Panc1 (cell line): ENCODE measurements at regions not wholly inside any gene's neighbourhood (a gene's known extent, or its start where the extent isn't known, plus 50 kb on each side); places are given as distances from the start of the nearest gene placed in this dataset.

Experiments used
- ATAC-seq: fragments of 200-7000 bp; cut with Tn5 transposase; 2 replicates; pipeline ENCODE4 v1.9.1; 2020; ENCODE audit warnings: mild to moderate bottlenecking, moderate library complexity
- BruUV-seq: library from RNA; stranded (reverse); fragments of 400-500 nt; replicated peaks from 2 replicates; lab custom pipeline; 2021; lab: Mats Ljungman, UMichigan
- CTCF ChIA-PET: fragments of 300-600 bp; sonication (Branson Sonifier 250); formaldehyde crosslinking; loops from one replicate; lab custom pipeline; 2022; ENCODE audit warnings: antibody characterized with exemption; lab: Charles Lee
- POLR2A ChIA-PET: fragments of 300-600 bp; sonication (Branson Sonifier 250); formaldehyde crosslinking; loops from one replicate; lab custom pipeline; 2022; ENCODE audit warnings: antibody characterized with exemption; lab: Charles Lee
- DNase-seq: peaks from one replicate; pipeline ENCODE4 v3.0.0-alpha.2; 2010; ENCODE audit warnings: low read depth, low spot score
- H3K27ac ChIP-seq: 2 replicates; pipeline ENCODE4 v1.5.1; 2011; ENCODE audit warnings: mild to moderate bottlenecking, low read length, inconsistent platforms
- H3K27me3 ChIP-seq: fragments of 200-500 bp; sonication (Bioruptor generic); 2 replicates; pipeline ENCODE4 v1.6.0; 2014; ENCODE audit warnings: low read length, inconsistent platforms; ENCODE audit not compliant: control insufficient read depth, insufficient read depth
- H3K36me3 ChIP-seq: fragments of 200-500 bp; sonication (Bioruptor generic); 2 replicates; pipeline ENCODE4 v1.5.1; 2014; ENCODE audit warnings: inconsistent platforms, mild to moderate bottlenecking, low read length, moderate library complexity; ENCODE audit not compliant: control insufficient read depth, insufficient read depth
- H3K4me1 ChIP-seq: 2 replicates; pipeline ENCODE4 v1.5.1; 2011; ENCODE audit warnings: inconsistent platforms, mild to moderate bottlenecking, low read length, moderate library complexity; ENCODE audit not compliant: control insufficient read depth, insufficient read depth
- H3K4me3 ChIP-seq, 2 experiments: 2 replicates each; pipeline ENCODE4 v1.5.1; 2011 to 2012; ENCODE audit warnings: low read depth in 2 of 2, low read length in 2 of 2, mild to moderate bottlenecking in 2 of 2, inconsistent platforms in 1 of 2, moderate library complexity in 1 of 2
- H3K9me3 ChIP-seq: fragments of 200-500 bp; sonication (Bioruptor generic); 2 replicates; pipeline ENCODE4 v1.5.1; 2014; ENCODE audit warnings: low read depth, mild to moderate bottlenecking, inconsistent platforms, low read length, moderate library complexity; ENCODE audit not compliant: control insufficient read depth, insufficient read depth
- CTCF ChIP-seq: fragments of 450-650 bp; IDR thresholded peaks from 2 replicates; pipeline ENCODE4 v1.5.1; 2017; ENCODE audit warnings: mild to moderate bottlenecking
- POLR2AphosphoS5 ChIP-seq: IDR thresholded peaks from 2 replicates; pipeline ENCODE4 v1.6.1; 2012; ENCODE audit warnings: mild to moderate bottlenecking, low read depth, low read length, moderate library complexity
- REST ChIP-seq, 2 experiments: IDR thresholded peaks; 2 replicates each; pipeline ENCODE4 v1.6.1; 2011 to 2012; ENCODE audit warnings: low read depth in 2 of 2, control low read depth in 1 of 2, low read length in 1 of 2, mild to moderate bottlenecking in 1 of 2, moderate library complexity in 1 of 2; ENCODE audit not compliant: insufficient read depth in 1 of 2
- SIN3A ChIP-seq: IDR thresholded peaks from 2 replicates; pipeline ENCODE4 v1.6.1; 2012; ENCODE audit warnings: low read depth, mild to moderate bottlenecking, low read length, moderate library complexity, borderline replicate concordance; ENCODE audit not compliant: insufficient read depth
- TCF7L2 ChIP-seq: IDR thresholded peaks from 2 replicates; pipeline ENCODE4 v1.6.1; 2011; ENCODE audit warnings: mild to moderate bottlenecking, low read depth, low read length, inconsistent platforms
- in situ Hi-C: cut with HindIII; loops from 2 replicates; pipeline ENCODE4 v1.10.0; 2016; ENCODE audit warnings: low sequenced_read_pairs, low pct_unique_long_range_greater_than_20kb
- intact Hi-C: fragments of 100-400 bp; cut with micrococcal nuclease; formaldehyde crosslinking; loops from one replicate; pipeline ENCODE4 v1.10.0; 2022; ENCODE audit not compliant: unreplicated experiment

GRCh38 chr7:131194070-131194865, 133.4 kb upstream of the MKLN1 start:
- in situ Hi-C loops: no loop called here

GRCh38 chr7:131196803-131197202, 130.9 kb upstream of the MKLN1 start:
- H3K4me3 ChIP-seq: no peak overlapping the region
- ChIA-PET POLR2A (interaction anchor here (0.6 kb wide), 2 partner anchors 9 to 23 kb away, joined by 3 to 5 read pairs; no protein-coding TSS in a partner anchor), CTCF (no interaction called here)
- in situ Hi-C loops (no loop called here), intact Hi-C loops (no loop called here)
- DNase-seq (no peak), ATAC-seq (0 out of 2 replicates have a peak, but pooled peaks have one; percentile 45)
- no peaks in the 10 kb centered on the region for H3K9me3 ChIP-seq
- no peak overlapping the region for H3K27ac ChIP-seq
- no TSS peak for BruUV-seq
- no peaks in the 10 kb centered on the region for H3K4me1 ChIP-seq
- H3K27me3 ChIP-seq: no peaks in the 10 kb centered on the region
- no peaks in the 10 kb centered on the region for H3K36me3 ChIP-seq
- TF ChIP-seq TCF7L2 (no peak), SIN3A (no peak), REST (IDR thresholded peaks at IDR 0.05; ENCODE audit: insufficient read depth in 1 of 2, low read depth in 2 of 2, low read length in 1 of 2) (peak; percentile 83 to 88), CTCF (no peak)

More at GRCh38 chr7:131194070-131194865, 133.4 kb upstream of the MKLN1 start:
- ATAC-seq: no peak
- Histone ChIP-seq H3K27me3 (no peaks in the 10 kb centered on the region), H3K4me1 (no peaks in the 10 kb centered on the region; the same call in 1 of the 2 replicates), H3K36me3 (no peaks in the 10 kb centered on the region), H3K27ac (no peak overlapping the region), H3K4me3 (no peak overlapping the region), H3K9me3 (no peaks in the 10 kb centered on the region)
- no peak for TF ChIP-seq REST (IDR thresholded peaks at IDR 0.05; ENCODE audit: insufficient read depth in 1 of 2, low read depth in 2 of 2, low read length in 1 of 2)
- TF ChIP-seq SIN3A: no peak
- no peak for TF ChIP-seq TCF7L2
- TF ChIP-seq CTCF: no peak
- no peak for TF ChIP-seq POLR2AphosphoS5
- no peak for DNase-seq
- ChIA-PET POLR2A (interaction anchor here (0.5 kb wide), 1 partner anchor 267 kb away, joined by 6 read pairs; no protein-coding TSS in a partner anchor), CTCF (interaction anchor here (0.6 kb wide), 1 partner anchor 155 kb away, joined by 3 read pairs; no protein-coding TSS in a partner anchor)
- intact Hi-C loops: no loop called here
- BruUV-seq: no TSS peak
